Upper lobe of left lung (tissue), 4 donors: ENCODE measurements at regions not wholly inside any gene's neighbourhood (a gene's known extent, or its start where the extent isn't known, plus 50 kb on each side); places are given as distances from the start of the nearest gene placed in this dataset.

Experiments used
- CTCF ChIP-seq, 6 experiments: fragments of 450-650 bp in 4 of 6; fragments of 200-600 bp in 2 of 6; sonication (generic) in 2 of 6; IDR thresholded peaks; one replicate each; pipeline ENCODE4 v1.5.1; 2016 to 2019; ENCODE audit warnings: antibody characterized with exemption in 6 of 6
- EP300 ChIP-seq, 4 donors: sonication (generic); formaldehyde crosslinking; IDR thresholded peaks; one replicate each; pipeline ENCODE4 v1.5.1; 2017; ENCODE audit warnings: antibody characterized with exemption in 4 of 4, control low read depth in 2 of 4
- POLR2A ChIP-seq, 4 donors: fragments of 450-650 bp; IDR thresholded peaks; one replicate each; pipeline ENCODE4 v1.5.1; 2016 to 2017; ENCODE audit warnings: antibody characterized with exemption in 4 of 4, mild to moderate bottlenecking in 2 of 4
- POLR2AphosphoS5 ChIP-seq, 2 donors: sonication (generic); formaldehyde crosslinking; IDR thresholded peaks; one replicate each; pipeline ENCODE4 v1.5.1; 2017; ENCODE audit warnings: antibody characterized with exemption in 2 of 2

- TF ChIP-seq POLR2AphosphoS5 (IDR thresholded peaks at IDR 0.05) (no peak), CTCF (IDR thresholded peaks at IDR 0.05) (no peak), POLR2A (IDR thresholded peaks at IDR 0.05) (no peak), EP300 (IDR thresholded peaks at IDR 0.05) (no peak)
Measured at GRCh38 chr10:120156614-120157274, 264.2 kb downstream of the SEC23IP start.
